ENCODE measurements at regions not wholly inside any gene's neighbourhood (a gene's known extent, or its start where the extent isn't known, plus 50 kb on each side); places are given as distances from the start of the nearest gene placed in this dataset.

GRCh38 chr2:100691846-100692245 is 128.1 kb upstream of the NPAS2 start:
- FAIRE-seq (no peak), DNase-seq (ENCODE audit: insufficient read length, low spot score) (no peak)
- no peak for TF ChIP-seq PAX5 (IDR thresholded peaks at IDR 0.05; ENCODE audit: insufficient read depth, low read length, severe bottlenecking)
- TF ChIP-seq POU2F2 (IDR thresholded peaks at IDR 0.05; ENCODE audit: low read depth, low read length) = no peak
- TF ChIP-seq SPI1 (IDR thresholded peaks at IDR 0.05; ENCODE audit: low read depth, low read length) = no peak
- no peak for TF ChIP-seq TAF1 (IDR thresholded peaks at IDR 0.05; ENCODE audit: low read depth, low read length)
- no peak for TF ChIP-seq POLR2A (IDR thresholded peaks at IDR 0.05; ENCODE audit: low read depth, low read length)
- no peak for TF ChIP-seq POLR2AphosphoS5 (IDR thresholded peaks at IDR 0.05; ENCODE audit: low read depth, low read length)

- FAIRE-seq (no peak), DNase-seq (ENCODE audit: insufficient read length, low spot score) (no peak)
- TF ChIP-seq PAX5 (IDR thresholded peaks at IDR 0.05; ENCODE audit: insufficient read depth, low read length, severe bottlenecking) (no peak), TAF1 (IDR thresholded peaks at IDR 0.05; ENCODE audit: low read depth, low read length) (no peak), POLR2AphosphoS5 (IDR thresholded peaks at IDR 0.05; ENCODE audit: low read depth, low read length) (no peak), POLR2A (IDR thresholded peaks at IDR 0.05; ENCODE audit: low read depth, low read length) (no peak), SPI1 (IDR thresholded peaks at IDR 0.05; ENCODE audit: low read depth, low read length) (no peak), POU2F2 (IDR thresholded peaks at IDR 0.05; ENCODE audit: low read depth, low read length) (no peak)
Observed at GRCh38 chr2:100692381-100692780, 127.6 kb upstream of the NPAS2 start.

GRCh38 chr2:100692906-100693305 is 127.0 kb upstream of the NPAS2 start:
- FAIRE-seq (no peak), DNase-seq (ENCODE audit: insufficient read length, low spot score) (no peak)
- TF ChIP-seq PAX5 (IDR thresholded peaks at IDR 0.05; ENCODE audit: insufficient read depth, low read length, severe bottlenecking) (no peak), TAF1 (IDR thresholded peaks at IDR 0.05; ENCODE audit: low read depth, low read length) (no peak), SPI1 (IDR thresholded peaks at IDR 0.05; ENCODE audit: low read depth, low read length) (no peak), POU2F2 (IDR thresholded peaks at IDR 0.05; ENCODE audit: low read depth, low read length) (no peak)

GRCh38 chr2:100699131-100699530 is 120.8 kb upstream of the NPAS2 start:
- DNase-seq (ENCODE audit: insufficient read length, low spot score) (no peak), FAIRE-seq (no peak)
- TF ChIP-seq POLR2AphosphoS5 (IDR thresholded peaks at IDR 0.05; ENCODE audit: low read depth, low read length) (no peak), PAX5 (IDR thresholded peaks at IDR 0.05; ENCODE audit: insufficient read depth, low read length, severe bottlenecking) (no peak), POU2F2 (IDR thresholded peaks at IDR 0.05; ENCODE audit: low read depth, low read length) (no peak), SPI1 (IDR thresholded peaks at IDR 0.05; ENCODE audit: low read depth, low read length) (no peak), POLR2A (IDR thresholded peaks at IDR 0.05; ENCODE audit: low read depth, low read length) (no peak), TAF1 (IDR thresholded peaks at IDR 0.05; ENCODE audit: low read depth, low read length) (no peak)

- DNase-seq (ENCODE audit: insufficient read length, low spot score) (no peak), FAIRE-seq (no peak)
- no peak for TF ChIP-seq PAX5 (IDR thresholded peaks at IDR 0.05; ENCODE audit: insufficient read depth, low read length, severe bottlenecking)
- TF ChIP-seq POLR2A (IDR thresholded peaks at IDR 0.05; ENCODE audit: low read depth, low read length) = no peak
- no peak for TF ChIP-seq TAF1 (IDR thresholded peaks at IDR 0.05; ENCODE audit: low read depth, low read length)
- TF ChIP-seq SPI1 (IDR thresholded peaks at IDR 0.05; ENCODE audit: low read depth, low read length) = no peak
- no peak for TF ChIP-seq POU2F2 (IDR thresholded peaks at IDR 0.05; ENCODE audit: low read depth, low read length)
- no peak for TF ChIP-seq POLR2AphosphoS5 (IDR thresholded peaks at IDR 0.05; ENCODE audit: low read depth, low read length)
Observed at GRCh38 chr2:100702438-100703109, 117.4 kb upstream of the NPAS2 start.

- FAIRE-seq (no peak), DNase-seq (ENCODE audit: insufficient read length, low spot score) (no peak)
- TF ChIP-seq POU2F2 (IDR thresholded peaks at IDR 0.05; ENCODE audit: low read depth, low read length) = no peak
- no peak for TF ChIP-seq POLR2AphosphoS5 (IDR thresholded peaks at IDR 0.05; ENCODE audit: low read depth, low read length)
- TF ChIP-seq SPI1 (IDR thresholded peaks at IDR 0.05; ENCODE audit: low read depth, low read length) = no peak
- TF ChIP-seq POLR2A (IDR thresholded peaks at IDR 0.05; ENCODE audit: low read depth, low read length) = no peak
- no peak for TF ChIP-seq PAX5 (IDR thresholded peaks at IDR 0.05; ENCODE audit: insufficient read depth, low read length, severe bottlenecking)
- TF ChIP-seq TAF1 (IDR thresholded peaks at IDR 0.05; ENCODE audit: low read depth, low read length) = no peak
Observed at GRCh38 chr2:100703213-100703612, 116.7 kb upstream of the NPAS2 start.

- FAIRE-seq = no peak
- TF ChIP-seq SPI1 (IDR thresholded peaks at IDR 0.05; ENCODE audit: low read depth, low read length) (no peak), POLR2AphosphoS5 (IDR thresholded peaks at IDR 0.05; ENCODE audit: low read depth, low read length) (no peak), POU2F2 (IDR thresholded peaks at IDR 0.05; ENCODE audit: low read depth, low read length) (no peak), PAX5 (IDR thresholded peaks at IDR 0.05; ENCODE audit: insufficient read depth, low read length, severe bottlenecking) (no peak), TAF1 (IDR thresholded peaks at IDR 0.05; ENCODE audit: low read depth, low read length) (no peak), POLR2A (IDR thresholded peaks at IDR 0.05; ENCODE audit: low read depth, low read length) (no peak)
- DNase-seq (ENCODE audit: insufficient read length, low spot score) = no peak
Observed at GRCh38 chr2:100703739-100704138, 116.2 kb upstream of the NPAS2 start.

- FAIRE-seq (no peak), DNase-seq (ENCODE audit: insufficient read length, low spot score) (no peak)
- TF ChIP-seq PAX5 (IDR thresholded peaks at IDR 0.05; ENCODE audit: insufficient read depth, low read length, severe bottlenecking) (no peak), POLR2A (IDR thresholded peaks at IDR 0.05; ENCODE audit: low read depth, low read length) (no peak), SPI1 (IDR thresholded peaks at IDR 0.05; ENCODE audit: low read depth, low read length) (no peak), POU2F2 (IDR thresholded peaks at IDR 0.05; ENCODE audit: low read depth, low read length) (no peak), POLR2AphosphoS5 (IDR thresholded peaks at IDR 0.05; ENCODE audit: low read depth, low read length) (no peak), TAF1 (IDR thresholded peaks at IDR 0.05; ENCODE audit: low read depth, low read length) (no peak)
Observed at GRCh38 chr2:100704156-100704555, 115.8 kb upstream of the NPAS2 start.

- DNase-seq (ENCODE audit: insufficient read length, low spot score) = no peak
- FAIRE-seq = no peak
- TF ChIP-seq TAF1 (IDR thresholded peaks at IDR 0.05; ENCODE audit: low read depth, low read length) = no peak
- TF ChIP-seq POLR2AphosphoS5 (IDR thresholded peaks at IDR 0.05; ENCODE audit: low read depth, low read length) = no peak
- TF ChIP-seq POU2F2 (IDR thresholded peaks at IDR 0.05; ENCODE audit: low read depth, low read length) = no peak
- no peak for TF ChIP-seq PAX5 (IDR thresholded peaks at IDR 0.05; ENCODE audit: insufficient read depth, low read length, severe bottlenecking)
- TF ChIP-seq SPI1 (IDR thresholded peaks at IDR 0.05; ENCODE audit: low read depth, low read length) = no peak
- no peak for TF ChIP-seq POLR2A (IDR thresholded peaks at IDR 0.05; ENCODE audit: low read depth, low read length)
Observed at GRCh38 chr2:100704711-100705110, 115.2 kb upstream of the NPAS2 start.
